ENCODE measurements at regions not wholly inside any gene's neighbourhood (a gene's known extent, or its start where the extent isn't known, plus 50 kb on each side); places are given as distances from the start of the nearest gene placed in this dataset.

- no TSS peak for BruUV-seq (replicated peaks)
- CTCF ChIA-PET: no interaction called here
- no peak for DNase-seq (ENCODE audit: low read depth, low spot score)
Measured at GRCh38 chr5:51034222-51034901, 348.9 kb upstream of the ISL1 start.

More at GRCh38 chr5:51034222-51034901, 348.9 kb upstream of the ISL1 start:
- H3K4me2 ChIP-seq (ENCODE audit: control insufficient read depth, insufficient read depth): no peak overlapping the region
- no peaks in the 10 kb centered on the region for H3K36me3 ChIP-seq (ENCODE audit: control insufficient read depth in 2 of 2, insufficient read depth in 2 of 2, low read length in 1 of 2)
- H3K79me2 ChIP-seq (ENCODE audit: control insufficient read depth, insufficient read depth, low read length): no peaks in the 10 kb centered on the region
- H3K9ac ChIP-seq (ENCODE audit: control insufficient read depth, insufficient read depth, low read length): no peak overlapping the region
- in situ Hi-C loops (cut with MboI): no loop called here
- H3K4me3 ChIP-seq: no peak overlapping the region
- TF ChIP-seq PAX8 (IDR thresholded peaks at IDR 0.05) (no peak), E2F8 (IDR thresholded peaks at IDR 0.05; ENCODE audit: low read depth, partially characterized antibody) (no peak), CTCF (IDR thresholded peaks at IDR 0.05 in 2 of 3, conservative IDR thresholded peaks at IDR 0.05 in 1 of 3; ENCODE audit: control insufficient read depth in 2 of 3, extremely low read depth in 1 of 3, insufficient read depth in 1 of 3, low read depth in 3 of 3, low read length in 3 of 3) (no peak), SIN3A (IDR thresholded peaks at IDR 0.05; ENCODE audit: low read depth, low read length) (no peak), CEBPZ (IDR thresholded peaks at IDR 0.05; ENCODE audit: low read depth, low read length) (no peak), ZSCAN29 (IDR thresholded peaks at IDR 0.05) (no peak), BCL3 (IDR thresholded peaks at IDR 0.05; ENCODE audit: borderline replicate concordance, insufficient read depth, low read depth, low read length, poor library complexity, severe bottlenecking) (no peak), TBL1XR1 (IDR thresholded peaks at IDR 0.05; ENCODE audit: low read depth, low read length) (no peak), BHLHE40 (IDR thresholded peaks at IDR 0.05; ENCODE audit: borderline replicate concordance in 1 of 2, low read depth in 2 of 2, low read length in 1 of 2) (no peak), FOS (IDR thresholded peaks at IDR 0.05; ENCODE audit: borderline replicate concordance, extremely low read depth, insufficient read length) (no peak), KDM1A (IDR thresholded peaks at IDR 0.05; ENCODE audit: borderline replicate concordance) (no peak), NFYA (IDR thresholded peaks at IDR 0.05; ENCODE audit: borderline replicate concordance, low read depth, low read length) (no peak)
- intact Hi-C loops (cut with micrococcal nuclease; ENCODE audit: unreplicated experiment): no loop called here
- H3K27ac ChIP-seq (ENCODE audit: control insufficient read depth, insufficient read depth): no peak overlapping the region
- H2AFZ ChIP-seq (ENCODE audit: control insufficient read depth, low read depth, low read length): no peak overlapping the region
- H4K20me1 ChIP-seq (ENCODE audit: control insufficient read depth, insufficient read depth): no peaks in the 10 kb centered on the region
- H3K9me3 ChIP-seq (replicated peaks; ENCODE audit: control insufficient read depth, insufficient read depth, low read length): no peaks in the 10 kb centered on the region
- H3K27me3 ChIP-seq (replicated peaks in 1 of 2; ENCODE audit: control insufficient read depth in 2 of 2, insufficient read depth in 2 of 2, low read length in 1 of 2): no peaks in the 10 kb centered on the region
- 67% methylated on average over 1 of the region's 1 CpG for WGBS (ENCODE audit: insufficient coverage, insufficient replicate concordance, low lambda C conversion rate, missing lambda C conversion rate)
- ChIA-PET SMC1A (ENCODE audit: uncharacterized antibody, unreplicated experiment) (no interaction called here), RAD21 (ENCODE audit: unreplicated experiment) (no interaction called here), POLR2A (no interaction called here)
- H3K4me1 ChIP-seq (ENCODE audit: control insufficient read depth, insufficient read depth, low read length): no peaks in the 10 kb centered on the region
- ATAC-seq (no peak), FAIRE-seq (no peak)

All from GM12878 (cell line).